Esophagus muscularis mucosa (tissue), 4 donors: ENCODE measurements at regions not wholly inside any gene's neighbourhood (a gene's known extent, or its start where the extent isn't known, plus 50 kb on each side); places are given as distances from the start of the nearest gene placed in this dataset.

Source experiments
- DNase-seq: peaks from one replicate; pipeline ENCODE4 v3.0.0-alpha.2; 2017; ENCODE audit errors: extremely low spot score
- H3K27ac ChIP-seq, 4 donors: fragments of 200-600 bp; sonication (generic); replicated peaks in 1 of 4; 1 replicate in 3 of 4; 2 replicates in 1 of 4; pipeline ENCODE4 v1.5.1; 2016 to 2019; ENCODE audit warnings: mild to moderate bottlenecking in 1 of 4
- H3K27me3 ChIP-seq, 4 donors: fragments of 200-600 bp; sonication (generic); one replicate each; pipeline versions ENCODE4 v1.5.1 to v1.6.0; 2016 to 2019
- H3K36me3 ChIP-seq, 4 donors: fragments of 200-600 bp; sonication (generic); one replicate each; pipeline ENCODE4 v1.5.1; 2016 to 2019
- H3K4me1 ChIP-seq, 4 donors: fragments of 200-600 bp; sonication (generic); one replicate each; pipeline ENCODE4 v1.5.1; 2016 to 2019
- H3K4me3 ChIP-seq, 4 donors: fragments of 200-600 bp; sonication (generic); 1 replicate in 2 of 4; 2 replicates in 2 of 4; pipeline ENCODE4 v1.5.1; 2016 to 2019; ENCODE audit warnings: mild to moderate bottlenecking in 4 of 4, moderate library complexity in 1 of 4
- H3K9me3 ChIP-seq, 4 donors: fragments of 200-600 bp; sonication (generic); 1 replicate in 3 of 4; 2 replicates in 1 of 4; pipeline ENCODE4 v1.5.1; 2016 to 2019
- EP300 ChIP-seq: sonication (generic); formaldehyde crosslinking; IDR thresholded peaks from one replicate; pipeline ENCODE4 v1.6.1; 2017; ENCODE audit warnings: antibody characterized with exemption
- POLR2A ChIP-seq: fragments of 450-650 bp; IDR thresholded peaks from one replicate; pipeline ENCODE4 v1.6.1; 2017; ENCODE audit warnings: antibody characterized with exemption, moderate library complexity, mild to moderate bottlenecking, low read depth
- POLR2AphosphoS5 ChIP-seq, 2 donors: sonication (generic); formaldehyde crosslinking; IDR thresholded peaks; one replicate each; pipeline ENCODE4 v1.6.1; 2017; ENCODE audit warnings: antibody characterized with exemption in 2 of 2
- WGBS: methylation state at CpG from one replicate; pipeline ENCODE4 v1.1.5; 2018; 5-methylcytosine and 5-hydroxymethylcytosine counted together
- intact Hi-C: fragments of 100-400 bp; cut with DNase I; formaldehyde crosslinking; loops from one replicate; pipeline ENCODE4 v1.15.1; 2023
- TF ChIP-seq, protein P1 (sequence below), 3 experiments: fragments of 200-600 bp in 2 of 3; fragments of 450-650 bp in 1 of 3; sonication (generic) in 2 of 3; IDR thresholded peaks; one replicate each; pipeline ENCODE4 v1.5.1; 2017 to 2019; ENCODE audit warnings: antibody characterized with exemption in 3 of 3, mild to moderate bottlenecking in 2 of 3, moderate library complexity in 1 of 3

DNA sequence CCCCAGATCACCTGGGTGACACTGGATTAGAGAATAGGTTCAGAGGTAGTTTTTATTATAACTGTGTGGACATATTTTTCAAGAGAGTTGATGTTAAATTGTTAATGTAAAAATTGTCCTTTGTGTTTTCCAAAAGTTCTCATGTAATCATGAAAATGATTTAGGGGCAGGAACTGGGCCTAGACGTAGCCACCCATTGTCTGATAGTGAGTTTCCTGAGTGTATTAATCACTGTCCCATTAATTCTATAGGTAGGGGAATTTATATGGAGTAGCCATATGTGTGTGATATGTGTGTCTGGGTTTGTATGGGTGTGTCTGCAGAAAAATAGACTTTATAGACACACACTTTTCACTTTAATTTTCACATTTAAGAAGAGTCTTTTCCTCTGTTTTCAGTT lies 144.6 kb upstream of the RAI14 start:
- Histone ChIP-seq H3K9me3 (no peaks in the 10 kb centered on the region), H3K4me3 (no peak overlapping the region), H3K36me3 (no peaks in the 10 kb centered on the region), H3K27me3 (no peaks in the 10 kb centered on the region), H3K27ac (peak overlapping the region; percentile 72 to 77 (median 74)), H3K4me1 (peaks cover 6 to 37% (median 29%) of the 10 kb centered on the region in 4 donors)
- no peak for DNase-seq
- intact Hi-C loops, result no loop called here
- TF ChIP-seq POLR2A, result no peak
- WGBS, result 79% methylated on average over 1 of the region's 1 CpG

DNA sequence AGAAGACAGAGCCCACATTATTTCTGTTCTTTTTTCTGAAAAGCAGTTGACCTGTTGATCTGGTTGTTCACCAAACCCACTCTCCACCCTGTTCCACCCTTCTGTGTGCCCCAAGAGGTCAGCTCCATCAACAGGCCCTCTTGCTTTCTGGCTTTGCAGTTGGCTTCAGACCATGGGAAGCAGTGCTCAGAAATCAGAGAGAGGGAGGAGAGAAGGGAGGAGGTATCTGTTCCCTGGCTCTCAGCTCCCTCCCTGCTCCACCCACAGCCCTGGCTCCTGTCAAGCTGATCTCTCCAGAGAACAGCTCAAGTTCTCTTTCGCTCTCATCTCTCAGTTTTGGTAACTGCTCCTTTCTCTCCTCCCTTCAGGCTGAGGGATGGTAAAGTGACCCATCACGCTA lies 144.2 kb upstream of the RAI14 start:
- WGBS, result 46% methylated on average over 2 of the region's 2 CpGs
- no peak for DNase-seq
- intact Hi-C loops, result no loop called here

DNA sequence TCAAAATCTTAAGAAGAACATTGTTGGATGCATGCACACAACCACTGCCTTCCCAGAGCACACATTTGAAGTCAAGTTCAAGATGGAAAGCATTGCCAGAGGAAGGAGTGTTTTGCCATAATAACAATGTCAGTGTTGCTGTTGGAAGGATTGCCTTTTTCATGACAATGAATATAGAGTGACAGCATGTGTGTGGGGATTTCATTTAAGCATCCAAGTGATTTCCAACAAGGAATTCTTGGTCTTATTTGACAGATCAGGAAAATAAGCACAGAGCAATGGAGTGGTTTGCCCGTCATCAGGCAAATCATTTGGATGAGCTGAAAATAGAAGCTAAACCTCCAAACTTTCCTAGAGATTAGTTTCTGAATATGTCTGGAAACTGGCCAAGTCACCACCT lies 140.0 kb upstream of the RAI14 start:
- 75% methylated on average over 1 of the region's 1 CpG for WGBS
- H3K36me3 ChIP-seq, result no peaks in the 10 kb centered on the region
- no peaks in the 10 kb centered on the region for H3K27me3 ChIP-seq
- H3K4me3 ChIP-seq, result no peak overlapping the region
- no peak for DNase-seq
- intact Hi-C loops, result no loop called here
- H3K27ac ChIP-seq, result peak overlapping the region in 2 of 4 donors; percentile 1 to 27
- TF ChIP-seq POLR2AphosphoS5 (IDR thresholded peaks at IDR 0.05) (no peak), POLR2A (no peak), EP300 (no peak)
- TF ChIP-seq, protein P1, sequence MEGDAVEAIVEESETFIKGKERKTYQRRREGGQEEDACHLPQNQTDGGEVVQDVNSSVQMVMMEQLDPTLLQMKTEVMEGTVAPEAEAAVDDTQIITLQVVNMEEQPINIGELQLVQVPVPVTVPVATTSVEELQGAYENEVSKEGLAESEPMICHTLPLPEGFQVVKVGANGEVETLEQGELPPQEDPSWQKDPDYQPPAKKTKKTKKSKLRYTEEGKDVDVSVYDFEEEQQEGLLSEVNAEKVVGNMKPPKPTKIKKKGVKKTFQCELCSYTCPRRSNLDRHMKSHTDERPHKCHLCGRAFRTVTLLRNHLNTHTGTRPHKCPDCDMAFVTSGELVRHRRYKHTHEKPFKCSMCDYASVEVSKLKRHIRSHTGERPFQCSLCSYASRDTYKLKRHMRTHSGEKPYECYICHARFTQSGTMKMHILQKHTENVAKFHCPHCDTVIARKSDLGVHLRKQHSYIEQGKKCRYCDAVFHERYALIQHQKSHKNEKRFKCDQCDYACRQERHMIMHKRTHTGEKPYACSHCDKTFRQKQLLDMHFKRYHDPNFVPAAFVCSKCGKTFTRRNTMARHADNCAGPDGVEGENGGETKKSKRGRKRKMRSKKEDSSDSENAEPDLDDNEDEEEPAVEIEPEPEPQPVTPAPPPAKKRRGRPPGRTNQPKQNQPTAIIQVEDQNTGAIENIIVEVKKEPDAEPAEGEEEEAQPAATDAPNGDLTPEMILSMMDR (IDR thresholded peaks at IDR 0.05), result no peak
- H3K9me3 ChIP-seq, result no peaks in the 10 kb centered on the region
- peaks cover 11 to 31% (median 15%) of the 10 kb centered on the region in 4 donors for H3K4me1 ChIP-seq

More for the DNA sequence above, 144.2 kb upstream of the RAI14 start:
- peak overlapping the region; percentile 72 to 77 (median 74) for H3K27ac ChIP-seq
- TF ChIP-seq EP300 (no peak), POLR2AphosphoS5 (IDR thresholded peaks at IDR 0.05) (peak in 1 of 2 donors; percentile 32), POLR2A (no peak)
- TF ChIP-seq, protein P1 (IDR thresholded peaks at IDR 0.05), result no peak
- H3K9me3 ChIP-seq, result no peaks in the 10 kb centered on the region
- H3K4me3 ChIP-seq, result no peak overlapping the region
- H3K27me3 ChIP-seq, result no peaks in the 10 kb centered on the region
- no peaks in the 10 kb centered on the region for H3K36me3 ChIP-seq
- H3K4me1 ChIP-seq, result peaks cover 6 to 37% (median 29%) of the 10 kb centered on the region in 4 donors

DNA sequence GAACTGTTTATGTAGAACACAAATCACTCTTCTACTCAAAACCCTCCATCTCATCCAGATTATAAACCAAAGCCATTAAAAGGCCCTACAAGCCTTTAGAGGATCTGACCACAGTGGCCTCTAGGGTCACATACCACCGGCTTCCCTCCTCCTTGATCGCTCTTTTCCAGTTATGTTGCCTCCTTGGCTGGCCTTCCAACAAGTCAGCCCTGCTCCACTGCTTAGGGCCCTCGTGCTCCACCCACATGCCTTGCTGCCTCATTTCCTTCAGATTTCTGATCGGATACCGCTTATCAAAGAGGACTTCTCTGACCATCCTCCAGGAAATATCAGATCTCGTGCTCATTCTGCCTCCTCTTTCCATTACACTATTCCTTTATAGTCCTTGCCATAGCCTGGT lies 139.4 kb upstream of the RAI14 start:
- Histone ChIP-seq H3K27me3 (no peaks in the 10 kb centered on the region), H3K9me3 (no peaks in the 10 kb centered on the region), H3K36me3 (no peaks in the 10 kb centered on the region), H3K4me3 (no peak overlapping the region), H3K4me1 (peaks cover 7 to 25% (median 11%) of the 10 kb centered on the region in 4 donors), H3K27ac (peak overlapping the region in 2 of 4 donors; percentile 1 to 27)
- TF ChIP-seq, protein P1 (IDR thresholded peaks at IDR 0.05), result no peak
- no peak for TF ChIP-seq POLR2AphosphoS5 (IDR thresholded peaks at IDR 0.05)
- no peak for TF ChIP-seq EP300
- TF ChIP-seq POLR2A, result no peak
- DNase-seq, result no peak
- 95% methylated on average over 6 of the region's 6 CpGs for WGBS
- intact Hi-C loops, result no loop called here

DNA sequence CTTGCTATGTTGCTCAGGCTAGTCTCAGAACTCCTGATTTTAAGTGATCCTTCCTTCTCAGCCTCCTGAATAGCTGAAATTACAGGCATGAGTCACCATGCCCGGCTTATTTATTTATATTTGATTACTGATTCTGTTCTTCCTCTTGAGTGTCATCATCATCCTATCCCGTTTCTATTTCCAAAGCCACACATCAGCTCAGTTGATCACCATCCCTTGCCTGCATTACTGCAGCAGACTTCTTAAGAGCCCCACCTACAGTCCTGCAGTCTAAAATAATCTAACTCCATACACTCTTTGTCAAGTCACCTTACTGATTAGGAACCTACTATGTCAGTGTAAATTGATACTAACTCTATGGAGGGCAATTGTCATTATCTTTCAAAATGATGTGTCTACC lies 138.9 kb upstream of the RAI14 start:
- DNase-seq, result no peak
- H3K4me1 ChIP-seq, result peaks cover 1 to 20% (median 6%) of the 10 kb centered on the region in 4 donors
- H3K27me3 ChIP-seq, result no peaks in the 10 kb centered on the region
- H3K9me3 ChIP-seq, result no peaks in the 10 kb centered on the region
- TF ChIP-seq POLR2AphosphoS5 (IDR thresholded peaks at IDR 0.05) (no peak), EP300 (no peak), POLR2A (no peak)
- TF ChIP-seq, protein P1 (IDR thresholded peaks at IDR 0.05), result no peak
- H3K36me3 ChIP-seq, result no peaks in the 10 kb centered on the region
- H3K27ac ChIP-seq, result peak overlapping the region in 1 of 4 donors; percentile 1
- 22% methylated on average over 2 of the region's 2 CpGs for WGBS
- H3K4me3 ChIP-seq, result no peak overlapping the region
- intact Hi-C loops, result no loop called here
